HG03103 (cell line): ENCODE measurements at regions not wholly inside any gene's neighbourhood (a gene's known extent, or its start where the extent isn't known, plus 50 kb on each side); places are given as distances from the start of the nearest gene placed in this dataset.

ENCODE experiments used
- ATAC-seq: cut with Tn5 transposase; IDR thresholded peaks from one replicate; pipeline ENCODE4 v1.9.1; 2021; ENCODE audit warnings: low read depth; ENCODE audit not compliant: unreplicated experiment

- ATAC-seq: no peak
Measured at GRCh38 chr15:81469154-81469553, 95.1 kb upstream of the TMC3 start.

GRCh38 chr15:81466741-81467140 lies 92.7 kb upstream of the TMC3 start:
- no peak for ATAC-seq

- no peak for ATAC-seq
Measured at GRCh38 chr15:81454024-81454423, 80.0 kb upstream of the TMC3 start.

GRCh38 chr15:81450721-81451120 lies 76.7 kb upstream of the TMC3 start:
- no peak for ATAC-seq

- ATAC-seq: no peak
Measured at GRCh38 chr15:81449836-81450474, 75.9 kb upstream of the TMC3 start.

- ATAC-seq: no peak
Measured at GRCh38 chr15:81443040-81443820, 69.2 kb upstream of the TMC3 start.

- no peak for ATAC-seq
Measured at GRCh38 chr15:81442454-81442853, 68.4 kb upstream of the TMC3 start.

GRCh38 chr15:81434851-81435250 lies 60.8 kb upstream of the TMC3 start:
- ATAC-seq: no peak

- ATAC-seq: no peak
Measured at GRCh38 chr15:81433462-81433861, 59.4 kb upstream of the TMC3 start.

- no peak for ATAC-seq
Measured at GRCh38 chr15:81432179-81432578, 58.2 kb upstream of the TMC3 start.

GRCh38 chr15:81427176-81427575 lies 53.2 kb upstream of the TMC3 start:
- ATAC-seq: no peak

GRCh38 chr15:81425905-81426304 lies 51.9 kb upstream of the TMC3 start:
- ATAC-seq: no peak
